NCI-H187 treated with DMSO at 0.1 percent for 48 hours (cell line): ENCODE measurements at regions not wholly inside any gene's neighbourhood (a gene's known extent, or its start where the extent isn't known, plus 50 kb on each side); places are given as distances from the start of the nearest gene placed in this dataset.
"Not testable (repeated sequence)": the region's sequence is repeated elsewhere in the genome, so short reads cannot be mapped to it uniquely, and the experiment has no call there.

Experiments
- DNase-seq: peaks from one replicate; lab custom pipeline; 2025; lab: John Stamatoyannopoulos, UW

- DNase-seq = no peak
These were observed 247.4 kb downstream of the ACTR3B start for GRCh38 chr7:153006911-153007310.

- no peak for DNase-seq
These were observed 250.9 kb downstream of the ACTR3B start for GRCh38 chr7:153010416-153010815.

- DNase-seq = no peak
These were observed 252.7 kb downstream of the ACTR3B start for GRCh38 chr7:153012203-153012602.

- DNase-seq = no peak
These were observed 257.7 kb downstream of the ACTR3B start for GRCh38 chr7:153017223-153017622.

GRCh38 chr7:153021542-153021941, 262.0 kb downstream of the ACTR3B start:
- no peak for DNase-seq

- no peak for DNase-seq
These were observed 263.1 kb downstream of the ACTR3B start for GRCh38 chr7:153022475-153023193.

GRCh38 chr7:153023194-153023592, 263.6 kb downstream of the ACTR3B start:
- DNase-seq = no peak

GRCh38 chr7:153027210-153027609, 267.7 kb downstream of the ACTR3B start:
- DNase-seq = no peak

- no peak for DNase-seq
These were observed 268.4 kb downstream of the ACTR3B start for GRCh38 chr7:153027904-153028303.

GRCh38 chr7:153030976-153031375, 271.4 kb downstream of the ACTR3B start:
- no peak for DNase-seq

GRCh38 chr7:153034791-153035190, 275.2 kb downstream of the ACTR3B start:
- no peak for DNase-seq

GRCh38 chr7:153036396-153037063, 277.0 kb downstream of the ACTR3B start:
- DNase-seq = no peak

GRCh38 chr7:153043440-153043839, 283.9 kb downstream of the ACTR3B start:
- DNase-seq = no peak

- DNase-seq = no peak
These were observed 285.4 kb downstream of the ACTR3B start for GRCh38 chr7:153044981-153045380.

- DNase-seq = no peak
These were observed 287.8 kb downstream of the ACTR3B start for GRCh38 chr7:153047079-153047959.

- DNase-seq = no peak
These were observed 292.7 kb downstream of the ACTR3B start for GRCh38 chr7:153052206-153052605.

GRCh38 chr7:153061910-153062528, 302.5 kb downstream of the ACTR3B start:
- no peak for DNase-seq

GRCh38 chr7:153065051-153065450, 305.5 kb downstream of the ACTR3B start:
- DNase-seq = no peak

GRCh38 chr7:153066711-153067110, 307.2 kb downstream of the ACTR3B start:
- DNase-seq = no peak

- no peak for DNase-seq
These were observed 310.6 kb downstream of the ACTR3B start for GRCh38 chr7:153070141-153070540.

GRCh38 chr7:153072806-153073205, 313.3 kb downstream of the ACTR3B start:
- no peak for DNase-seq

- DNase-seq = not testable (repeated sequence)
These were observed 316.7 kb downstream of the ACTR3B start for GRCh38 chr7:153076289-153076688.
